ENCODE measurements at regions not wholly inside any gene's neighbourhood (a gene's known extent, or its start where the extent isn't known, plus 50 kb on each side); places are given as distances from the start of the nearest gene placed in this dataset.

GRCh38 chr20:61176874-61177273 is 75.2 kb upstream of the CDH4 start:
- no peak for TF ChIP-seq CTCF (IDR thresholded peaks at IDR 0.05)
- no peak for TF ChIP-seq EZH2 (IDR thresholded peaks at IDR 0.05)
